H1 (cell line): ENCODE measurements at regions not wholly inside any gene's neighbourhood (a gene's known extent, or its start where the extent isn't known, plus 50 kb on each side); places are given as distances from the start of the nearest gene placed in this dataset.

Experiments used
- CTCF ChIA-PET: fragments of 300-600 bp; sonication (Branson Sonifier 250); formaldehyde crosslinking; loops from one replicate; lab custom pipeline; 2021; ENCODE audit not compliant: partially characterized antibody; lab: Charles Lee
- POLR2A ChIA-PET: fragments of 300-600 bp; sonication (Branson Sonifier 250); formaldehyde crosslinking; loops from one replicate; lab custom pipeline; 2021; ENCODE audit warnings: inconsistent platforms; ENCODE audit not compliant: partially characterized antibody; lab: Charles Lee
- DNase-seq, 2 experiments: peaks; one replicate each; pipeline versions ENCODE4 v3.0.0 to v3.0.0-alpha.2; 2010 to 2022; ENCODE audit warnings: low spot score in 2 of 2, low read depth in 1 of 2, mixed read lengths in 1 of 2
- FAIRE-seq: peaks from 2 replicates; lab custom pipeline; 2011; peaks lifted over from hg19 to GRCh38; lab: Jason Lieb, UNC
- H2AFZ ChIP-seq: 2 replicates; pipeline ENCODE4 v1.8.1; 2012; ENCODE audit warnings: low read length, inconsistent platforms
- H2AK5ac ChIP-seq: 2 replicates; pipeline ENCODE4 v1.6.1; 2013; ENCODE audit warnings: low read depth, low read length
- H2BK120ac ChIP-seq: replicated peaks from 2 replicates; pipeline ENCODE3; 2013; ENCODE audit warnings: low read depth, low read length, inconsistent platforms
- H2BK12ac ChIP-seq: 2 replicates; pipeline ENCODE4 v1.6.1; 2013; ENCODE audit warnings: low read depth, low read length
- H2BK15ac ChIP-seq: 2 replicates; pipeline ENCODE4 v1.6.1; 2013; ENCODE audit warnings: low read length
- H2BK20ac ChIP-seq: 2 replicates; pipeline ENCODE4 v1.6.1; 2013; ENCODE audit warnings: low read length
- H2BK5ac ChIP-seq: 2 replicates; pipeline ENCODE4 v1.6.1; 2013; ENCODE audit warnings: low read depth, low read length
- H3K14ac ChIP-seq: 2 replicates; pipeline ENCODE4 v1.6.1; 2013; ENCODE audit warnings: inconsistent platforms; ENCODE audit not compliant: insufficient read length
- H3K18ac ChIP-seq: 2 replicates; pipeline ENCODE4 v1.6.1; 2013; ENCODE audit warnings: low read length; ENCODE audit errors: extremely low read depth
- H3K23ac ChIP-seq: 2 replicates; pipeline ENCODE4 v1.6.1; 2013; ENCODE audit warnings: inconsistent platforms; ENCODE audit not compliant: insufficient read length
- H3K23me2 ChIP-seq: 2 replicates; pipeline ENCODE4 v1.6.1; 2013; ENCODE audit warnings: low read depth, low read length
- H3K27ac ChIP-seq: 2 replicates; pipeline ENCODE4 v1.6.1; 2011; ENCODE audit warnings: low read depth, low read length, inconsistent platforms
- H3K27me3 ChIP-seq, 4 experiments: replicated peaks in 1 of 4; 1 replicate in 1 of 4; 2 replicates in 3 of 4; pipeline versions ENCODE4 v1.6.1 to v1.8.1; 2011 to 2013; ENCODE audit warnings: low read length in 3 of 4, mild to moderate bottlenecking in 3 of 4, inconsistent platforms in 2 of 4, mixed read lengths in 2 of 4, moderate library complexity in 1 of 4; ENCODE audit not compliant: control insufficient read depth in 3 of 4, insufficient read depth in 3 of 4; ENCODE audit errors: extremely low read depth in 1 of 4
- H3K36me3 ChIP-seq, 4 experiments: 2 replicates each; pipeline versions ENCODE4 v1.6.1 to v1.8.1; 2011 to 2013; ENCODE audit warnings: mild to moderate bottlenecking in 4 of 4, low read length in 3 of 4, moderate library complexity in 2 of 4, control low read depth in 1 of 4, inconsistent platforms in 1 of 4; ENCODE audit not compliant: insufficient read depth in 4 of 4, control insufficient read depth in 2 of 4
- H3K4ac ChIP-seq: replicated peaks from 2 replicates; pipeline ENCODE3; 2013; ENCODE audit warnings: low read length, low read depth, mixed read lengths, inconsistent platforms; ENCODE audit not compliant: insufficient read length
- H3K4me1 ChIP-seq, 4 experiments: replicated peaks in 1 of 4; 1 replicate in 1 of 4; 2 replicates in 3 of 4; pipeline versions ENCODE4 v1.6.1 to v1.8.1; 2011 to 2013; ENCODE audit warnings: low read length in 3 of 4, inconsistent platforms in 2 of 4, mixed read lengths in 1 of 4; ENCODE audit not compliant: insufficient read depth in 4 of 4, control insufficient read depth in 3 of 4
- H3K4me2 ChIP-seq, 2 experiments: 2 replicates each; pipeline versions ENCODE4 v1.6.1 to v1.8.1; 2011 to 2013; ENCODE audit warnings: low read depth in 2 of 2, low read length in 2 of 2, control low read depth in 1 of 2, inconsistent platforms in 1 of 2, mild to moderate bottlenecking in 1 of 2; ENCODE audit not compliant: insufficient read depth in 1 of 2
- H3K4me3 ChIP-seq, 4 experiments: fragments of 200-600, 300-600 bp in 1 of 4; sonication (generic), shearing (Covaris generic), sonication (Bioruptor Twin) in 1 of 4; 2 replicates each; pipeline versions ENCODE4 v1.5.1 to v1.8.1; 2011 to 2016; ENCODE audit warnings: low read length in 4 of 4, low read depth in 3 of 4, control low read depth in 2 of 4, inconsistent platforms in 2 of 4, mild to moderate bottlenecking in 2 of 4, mixed read lengths in 1 of 4, moderate library complexity in 1 of 4; ENCODE audit not compliant: insufficient read depth in 2 of 4; ENCODE audit errors: extremely low read depth in 1 of 4
- H3K56ac ChIP-seq: replicated peaks from 2 replicates; pipeline ENCODE3; 2013; ENCODE audit warnings: low read depth, mild to moderate bottlenecking, mixed read lengths, low read length, inconsistent platforms; ENCODE audit not compliant: insufficient read length
- H3K79me1 ChIP-seq: 2 replicates; pipeline ENCODE4 v1.6.1; 2013; ENCODE audit warnings: low read depth, low read length, control low read depth
- H3K79me2 ChIP-seq, 2 experiments: 2 replicates each; pipeline versions ENCODE4 v1.6.1 to v1.8.1; 2012 to 2013; ENCODE audit warnings: low read length in 2 of 2, mild to moderate bottlenecking in 2 of 2, inconsistent platforms in 1 of 2; ENCODE audit not compliant: insufficient read depth in 2 of 2, control insufficient read depth in 1 of 2
- H3K9ac ChIP-seq, 4 experiments: replicated peaks in 1 of 4; 1 replicate in 1 of 4; 2 replicates in 3 of 4; pipeline versions ENCODE4 v1.6.1 to v1.8.1; 2011 to 2013; ENCODE audit warnings: low read depth in 3 of 4, low read length in 3 of 4, control low read depth in 2 of 4, mild to moderate bottlenecking in 2 of 4, moderate library complexity in 2 of 4, inconsistent platforms in 1 of 4; ENCODE audit errors: extremely low read depth in 1 of 4
- H3K9me3 ChIP-seq, 2 experiments: 2 replicates each; pipeline versions ENCODE4 v1.6.1 to v1.8.1; 2012 to 2013; ENCODE audit warnings: mild to moderate bottlenecking in 2 of 2, moderate library complexity in 2 of 2, control low read depth in 1 of 2, inconsistent platforms in 1 of 2, low read depth in 1 of 2, low read length in 1 of 2, mixed read lengths in 1 of 2; ENCODE audit not compliant: insufficient read depth in 2 of 2
- H4K20me1 ChIP-seq, 2 experiments: replicated peaks in 1 of 2; 2 replicates each; pipeline versions ENCODE3 to v1.8.1; 2011 to 2013; ENCODE audit warnings: inconsistent platforms in 2 of 2, low read length in 2 of 2, mild to moderate bottlenecking in 1 of 2; ENCODE audit not compliant: insufficient read depth in 2 of 2, control insufficient read depth in 1 of 2
- H4K5ac ChIP-seq: 2 replicates; pipeline ENCODE4 v1.6.1; 2013; ENCODE audit warnings: low read length, low read depth, mixed read lengths, inconsistent platforms; ENCODE audit not compliant: insufficient read length
- H4K8ac ChIP-seq: 2 replicates; pipeline ENCODE4 v1.8.0; 2013; ENCODE audit warnings: mild to moderate bottlenecking, moderate library complexity, low read length, inconsistent platforms; ENCODE audit not compliant: insufficient read depth; ENCODE audit errors: extremely low read depth
- H4K91ac ChIP-seq: replicated peaks from 2 replicates; pipeline ENCODE3; 2013; ENCODE audit warnings: low read length, mixed read lengths, inconsistent platforms; ENCODE audit not compliant: insufficient read length
- KDM4A ChIP-seq: IDR thresholded peaks from one replicate; pipeline ENCODE4 v1.7.1; 2012; ENCODE audit warnings: low read depth, mild to moderate bottlenecking, moderate library complexity, low read length, inconsistent platforms; ENCODE audit not compliant: severe bottlenecking
- POU5F1 ChIP-seq: IDR thresholded peaks from 2 replicates; pipeline ENCODE4 v1.6.1; 2011; ENCODE audit warnings: low read depth, mild to moderate bottlenecking, low read length, moderate library complexity
- RFX5 ChIP-seq: IDR thresholded peaks from 2 replicates; pipeline ENCODE4 v1.6.1; 2011; ENCODE audit warnings: low read depth, low read length, improper control_type of control experiment, borderline replicate concordance
- WGBS, 2 experiments: shearing (Covaris generic) in 1 of 2; methylation state at CpG; one replicate each; pipeline versions ENCODE4 v1.1.6 to v1.1.7; 2013 to 2015; ENCODE audit warnings: low lambda C conversion rate in 2 of 2, mixed read lengths in 2 of 2, inconsistent platforms in 1 of 2, low coverage in 1 of 2, missing lambda C conversion rate in 1 of 2; ENCODE audit not compliant: insufficient replicate concordance in 2 of 2, insufficient coverage in 1 of 2, insufficient read length in 1 of 2; ENCODE audit errors: extremely low coverage in 1 of 2, missing lambda C conversion rate in 1 of 2; 5-methylcytosine and 5-hydroxymethylcytosine counted together

GRCh38 chr14:95616745-95617144, 69.5 kb upstream of the TCL1B start:
- Histone ChIP-seq H2BK15ac (no peak overlapping the region), H3K9me3 (no peaks in the 10 kb centered on the region), H3K4ac (no peak overlapping the region), H4K20me1 (no peaks in the 10 kb centered on the region), H2BK5ac (no peak overlapping the region), H4K91ac (no peak overlapping the region), H2AK5ac (no peak overlapping the region), H3K79me2 (no peaks in the 10 kb centered on the region), H2BK20ac (no peak overlapping the region), H2BK120ac (no peak overlapping the region), H3K36me3 (no peaks in the 10 kb centered on the region), H3K79me1 (no peaks in the 10 kb centered on the region), H3K27ac (no peak overlapping the region), H3K18ac (no peak overlapping the region), H3K4me2 (no peak overlapping the region), H3K4me3 (no peak overlapping the region), H2AFZ (no peak overlapping the region), H3K23ac (no peak overlapping the region), H4K8ac (no peak overlapping the region), H3K14ac (no peak overlapping the region), H2BK12ac (0 out of 2 replicates have a peak overlapping the region, but pooled peaks have one; percentile 5), H3K56ac (no peak overlapping the region), H3K4me1 (peaks cover 0 to 16% (median 5%) of the 10 kb centered on the region in 4 experiments; a peak in 4 of 7 replicates), H3K27me3 (peaks cover 0 to 3% (median 0%) of the 10 kb centered on the region in 4 experiments; a peak in 1 of 7 replicates), H4K5ac (no peak overlapping the region), H3K9ac (no peak overlapping the region), H3K23me2 (no peaks in the 10 kb centered on the region)
- WGBS, 2 experiments, result 68% methylated on average over 4 of the region's 4 CpGs; no CpG with 5 or more reads in 1 of the 2 experiments
- FAIRE-seq, result no peak
- CTCF ChIA-PET, result interaction anchor here (1.0 to 1.5 kb wide), 2 partner anchors 10 to 49 kb away, joined by 3 to 4 read pairs; no protein-coding TSS in a partner anchor
- TF ChIP-seq KDM4A, result no peak
- TF ChIP-seq RFX5, result no peak
- TF ChIP-seq POU5F1, result no peak
- POLR2A ChIA-PET, result no interaction called here
- DNase-seq, result no peak
